Right hindlimb (tissue), 1 donor: ENCODE measurements at regions not wholly inside any gene's neighbourhood (a gene's known extent, or its start where the extent isn't known, plus 50 kb on each side); places are given as distances from the start of the nearest gene placed in this dataset.

Experiments
- DNase-seq: peaks from one replicate; pipeline ENCODE4 v3.0.0-alpha.2; 2018

DNA sequence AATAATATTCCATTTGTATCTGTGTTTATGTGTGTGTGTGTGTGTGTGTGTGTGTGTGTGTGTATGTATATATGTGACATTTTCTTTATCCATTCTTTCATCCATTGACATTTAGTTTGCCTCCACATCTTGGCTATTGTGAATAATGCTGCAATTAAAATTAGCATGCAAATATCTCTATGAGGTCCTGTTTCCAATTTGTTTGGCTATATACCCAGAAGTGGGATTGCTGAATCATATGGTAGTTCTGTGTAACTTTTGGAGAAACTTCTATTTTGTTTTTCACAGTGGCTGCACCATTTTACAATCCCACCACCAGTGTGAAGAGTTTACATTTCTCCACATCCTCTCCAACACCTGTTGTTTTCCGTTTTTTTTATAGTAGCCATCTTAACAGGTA, 53.1 kb downstream of the CH25H start:
- no peak for DNase-seq

DNA sequence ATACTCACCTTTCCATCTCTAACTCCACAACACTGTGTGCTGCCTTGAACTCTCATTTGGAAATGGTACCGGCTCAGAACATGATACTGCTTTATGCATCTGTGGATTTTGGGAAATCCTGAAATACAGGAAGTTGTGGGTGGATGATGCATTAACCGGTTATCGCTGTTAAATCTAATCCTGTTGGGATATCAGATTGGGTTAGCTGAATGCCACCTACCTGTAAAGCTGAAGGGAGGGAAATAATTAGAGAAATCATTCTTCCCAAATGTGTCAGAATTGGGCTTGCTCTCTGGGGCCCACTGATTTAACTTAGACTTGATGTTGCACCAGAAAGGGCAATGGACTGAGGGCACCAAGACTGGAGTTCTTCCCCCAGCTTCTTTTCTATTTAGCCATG, 54.0 kb downstream of the CH25H start:
- no peak for DNase-seq

DNA sequence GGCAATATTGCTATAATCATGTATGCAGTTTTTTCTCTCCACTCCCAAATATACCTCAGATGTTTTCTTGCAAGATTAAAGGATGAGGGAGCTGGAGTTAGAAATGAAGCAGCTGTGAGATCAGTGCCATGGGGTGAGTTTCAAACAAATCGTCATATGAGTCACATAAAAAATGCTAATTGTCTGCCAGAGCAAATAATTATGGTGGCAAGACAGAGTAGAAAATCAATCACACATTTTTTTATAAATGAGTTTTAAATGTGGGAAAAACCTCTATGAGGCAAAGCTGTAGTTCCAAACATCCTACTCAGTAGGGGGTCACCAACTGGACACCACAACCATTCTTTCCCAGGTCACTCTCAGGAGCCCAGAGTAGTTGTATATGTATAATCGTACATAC, 55.3 kb downstream of the CH25H start:
- no peak for DNase-seq

DNA sequence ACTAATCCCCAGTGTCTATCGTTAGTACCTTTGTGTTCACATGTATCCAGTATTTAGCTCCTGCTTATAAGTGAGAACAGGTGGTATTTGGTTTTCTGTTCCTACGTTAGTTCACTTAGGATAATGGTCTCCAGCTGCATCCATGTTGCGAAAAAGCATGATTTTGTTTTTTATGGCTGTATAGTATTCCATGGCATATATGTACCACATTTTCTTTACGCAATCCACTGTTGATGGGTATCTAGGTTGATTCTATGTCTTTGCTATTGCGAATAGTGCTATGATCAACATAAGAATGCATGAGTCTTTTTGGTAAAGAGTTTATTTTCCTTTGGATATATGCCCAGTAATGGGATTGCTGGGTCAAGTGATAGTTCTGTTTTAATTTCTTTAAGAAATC, 59.1 kb downstream of the CH25H start:
- no peak for DNase-seq

DNA sequence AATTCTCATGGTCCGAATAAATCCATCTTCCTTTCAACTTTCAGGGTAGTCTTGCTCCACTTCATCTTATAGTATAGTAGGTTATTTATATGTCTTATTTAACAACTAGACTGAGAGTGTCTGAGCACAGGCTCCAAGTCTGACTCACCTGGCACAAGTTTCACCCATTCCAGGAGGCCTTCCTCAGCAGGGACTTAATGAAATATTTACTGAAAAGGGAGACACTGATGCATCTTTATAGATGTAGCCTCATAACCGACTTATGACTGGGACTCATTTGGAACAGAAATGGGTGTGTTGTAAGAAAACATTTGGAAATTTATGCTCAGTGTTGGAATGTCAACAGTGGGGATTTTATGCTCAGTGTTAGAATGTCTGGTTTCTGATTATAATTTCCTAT, 59.9 kb downstream of the CH25H start:
- no peak for DNase-seq

DNA sequence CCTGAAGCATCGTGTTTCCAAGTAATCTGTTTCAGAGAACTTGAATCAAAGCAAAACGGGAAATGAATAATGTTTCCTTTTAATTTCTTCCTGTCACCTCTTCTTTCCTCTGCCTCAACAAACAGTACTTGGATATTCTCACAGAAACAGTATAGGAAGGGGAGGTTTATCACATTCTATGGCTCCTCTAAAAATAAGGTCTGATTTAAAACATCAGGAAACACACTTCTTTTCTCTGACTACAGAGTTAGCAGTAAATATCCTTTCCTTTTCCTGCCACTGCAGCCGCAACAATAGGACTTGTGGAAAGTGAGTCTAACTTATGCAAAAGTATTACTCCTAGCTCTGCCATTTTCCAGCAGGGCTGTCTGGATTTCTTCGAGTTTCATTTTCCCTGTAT, 62.3 kb downstream of the CH25H start:
- no peak for DNase-seq

DNA sequence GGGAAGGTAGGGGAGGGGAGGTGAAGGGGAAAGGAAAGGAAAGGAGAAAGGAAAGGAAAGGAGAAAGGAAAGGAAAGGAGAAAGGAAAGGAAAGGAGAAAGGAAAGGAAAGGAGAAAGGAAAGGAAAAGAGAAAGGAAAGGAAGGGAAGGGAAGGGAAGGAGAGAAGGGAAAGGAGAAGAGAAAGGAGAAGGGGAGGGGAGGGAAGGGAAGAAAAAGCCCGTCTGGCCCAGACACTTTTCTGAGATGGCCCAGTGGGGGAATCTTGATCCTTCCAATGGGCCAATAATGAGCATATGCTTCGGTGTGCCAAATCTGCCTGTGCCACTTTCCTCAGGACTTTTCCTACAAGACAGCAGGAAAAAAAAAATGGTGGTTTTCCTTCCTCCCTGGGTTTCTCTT, 64.5 kb downstream of the CH25H start:
- no peak for DNase-seq

DNA sequence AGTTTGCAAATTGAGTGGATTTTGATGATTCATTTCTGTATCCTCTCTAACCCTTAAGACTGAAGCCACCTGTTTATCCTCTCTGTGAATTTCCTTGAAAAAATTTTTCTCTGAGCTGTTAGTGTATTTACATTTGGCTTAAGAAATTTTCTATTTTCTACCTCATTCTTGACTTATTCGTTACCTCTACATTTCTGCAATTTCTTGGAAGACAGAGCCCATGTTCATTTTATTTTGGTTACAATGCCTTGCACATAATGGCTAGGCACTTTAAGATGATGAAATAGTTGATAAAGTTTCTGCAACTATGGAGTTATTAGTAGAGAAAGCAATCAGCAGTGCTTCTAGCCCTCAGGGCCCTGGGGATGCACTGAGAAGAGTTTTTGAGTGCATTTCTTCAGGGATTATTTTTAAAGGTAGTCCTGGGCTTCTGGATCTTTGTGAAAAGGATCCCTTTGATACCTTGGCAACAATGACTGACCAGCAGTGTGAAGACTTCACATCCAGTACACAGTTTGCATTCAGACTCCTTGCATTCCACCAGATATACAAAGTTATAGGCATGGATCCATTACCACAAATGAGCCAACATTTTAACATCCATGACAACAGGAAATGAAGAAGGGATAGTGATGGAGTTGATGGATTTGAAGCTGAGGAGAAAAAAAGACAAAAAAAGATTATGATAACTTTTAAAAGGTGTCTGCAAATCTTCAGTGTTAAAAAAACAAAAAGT, 68.2 kb downstream of the CH25H start:
- no peak for DNase-seq

DNA sequence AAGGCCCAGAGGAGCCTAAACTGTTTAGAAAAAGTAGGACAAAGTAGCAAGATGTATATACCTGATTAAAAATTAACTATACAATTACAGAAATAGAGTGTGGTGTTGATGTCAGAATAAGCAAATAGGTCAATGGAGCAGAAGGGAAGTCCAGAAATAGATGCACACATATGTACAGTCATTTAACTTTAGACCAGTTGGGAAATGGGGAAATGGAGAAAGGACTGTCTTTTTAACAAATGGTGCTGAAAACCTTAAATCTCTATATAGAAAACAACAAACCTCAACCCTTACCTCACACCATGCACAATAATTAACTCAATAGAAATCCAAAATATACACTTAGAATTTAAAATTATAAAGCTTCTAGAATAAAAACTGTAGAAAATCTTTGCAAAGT, 72.2 kb downstream of the CH25H start:
- no peak for DNase-seq

DNA sequence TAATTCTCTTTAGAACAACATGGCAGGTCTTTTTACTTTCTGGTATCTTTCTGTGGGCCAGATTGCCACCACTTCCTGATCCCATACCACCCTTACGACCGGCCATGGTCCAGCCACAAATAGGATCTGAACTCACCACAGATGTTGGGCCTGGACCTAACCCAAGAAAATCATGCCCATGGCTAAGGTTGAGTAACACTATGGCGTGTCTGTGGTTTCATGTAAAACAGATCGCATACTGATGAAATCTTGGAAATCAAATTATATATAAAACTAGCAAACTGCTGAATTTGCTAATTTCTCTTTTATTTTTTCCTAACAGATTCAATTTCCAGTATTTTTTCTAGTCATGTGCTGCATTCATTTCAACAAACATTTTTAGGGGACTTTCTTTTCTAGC, 77.2 kb downstream of the CH25H start:
- peak; percentile 31 for DNase-seq

DNA sequence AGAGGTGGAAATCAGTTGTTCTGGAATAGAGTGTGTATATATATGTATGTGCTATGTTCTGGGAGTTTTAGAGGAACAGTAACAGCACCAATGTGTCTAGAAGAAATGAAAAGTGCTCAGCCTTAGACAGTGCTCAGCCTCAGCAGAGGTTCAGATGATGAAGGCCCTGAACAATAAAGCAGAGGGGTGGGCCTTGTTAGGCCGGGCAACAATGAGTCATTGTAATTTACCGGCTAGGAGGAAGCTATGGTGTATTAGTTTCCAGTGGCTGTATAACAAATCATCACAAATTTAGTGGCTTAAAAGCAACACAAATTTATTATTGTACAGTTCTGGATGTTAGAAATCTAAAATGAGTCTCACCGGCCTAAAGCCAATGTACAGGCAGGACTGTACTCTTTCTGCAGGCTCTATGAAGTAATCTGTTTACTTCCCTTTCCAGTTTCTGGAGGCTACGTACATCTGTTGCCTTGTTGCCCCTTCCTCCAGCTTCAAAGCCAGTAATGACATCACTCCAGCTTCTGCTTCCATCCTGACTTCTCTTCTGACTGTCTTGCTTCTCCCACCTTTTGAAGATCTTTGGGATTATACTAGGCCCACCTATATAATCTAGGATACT, 84.6 kb downstream of the CH25H start:
- no peak for DNase-seq

DNA sequence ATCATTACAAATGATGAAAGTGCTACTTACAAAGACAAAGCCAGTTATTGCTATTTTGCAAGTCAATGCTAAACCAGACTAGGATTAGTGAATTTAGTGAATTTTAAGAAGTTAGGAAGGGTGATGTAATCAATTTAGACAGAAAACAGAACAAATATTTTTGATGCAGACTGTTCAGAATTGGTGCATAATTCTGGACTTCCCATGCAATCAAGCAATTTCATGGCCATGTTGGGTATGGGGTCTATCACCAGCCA, 85.4 kb downstream of the CH25H start:
- DNase-seq, result no peak

DNA sequence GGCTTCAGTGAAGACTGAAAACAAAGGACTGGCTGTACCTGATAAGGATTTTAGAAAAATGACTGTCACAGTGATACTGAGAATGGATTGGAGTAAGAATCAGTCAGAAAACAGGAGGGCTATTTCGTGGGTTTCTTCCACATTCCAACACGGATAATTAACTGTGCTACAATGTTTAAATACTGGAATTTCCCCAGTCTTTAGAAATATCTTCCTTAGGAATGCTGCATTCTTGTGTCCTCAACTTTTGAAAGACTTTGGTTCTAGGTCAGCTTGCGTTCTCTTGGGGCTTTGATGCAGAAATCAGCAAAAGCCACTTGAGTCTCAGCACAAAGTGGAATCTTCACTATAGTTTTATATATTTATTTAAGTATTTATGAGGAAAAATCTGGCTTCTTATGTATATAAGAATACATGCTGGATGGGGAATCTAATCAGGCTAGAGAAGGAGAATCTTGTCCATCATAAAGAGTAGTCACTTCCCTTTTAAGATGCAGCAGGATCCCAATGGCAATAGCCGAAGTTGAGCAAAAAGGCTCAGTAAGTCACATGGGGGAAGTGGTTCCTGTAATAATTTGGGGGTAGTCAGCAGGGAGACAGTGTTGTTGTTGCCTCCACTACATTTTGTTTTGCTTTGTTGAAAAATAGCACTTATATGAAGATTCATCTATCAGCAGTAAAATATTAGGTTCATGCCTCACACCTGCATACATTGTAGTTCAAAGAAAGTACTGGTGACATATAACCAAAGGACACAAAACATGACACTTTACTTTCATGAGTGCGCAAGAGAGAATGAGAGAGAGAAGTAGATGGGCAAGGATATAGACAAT, 86.0 kb downstream of the CH25H start:
- no peak for DNase-seq

DNA sequence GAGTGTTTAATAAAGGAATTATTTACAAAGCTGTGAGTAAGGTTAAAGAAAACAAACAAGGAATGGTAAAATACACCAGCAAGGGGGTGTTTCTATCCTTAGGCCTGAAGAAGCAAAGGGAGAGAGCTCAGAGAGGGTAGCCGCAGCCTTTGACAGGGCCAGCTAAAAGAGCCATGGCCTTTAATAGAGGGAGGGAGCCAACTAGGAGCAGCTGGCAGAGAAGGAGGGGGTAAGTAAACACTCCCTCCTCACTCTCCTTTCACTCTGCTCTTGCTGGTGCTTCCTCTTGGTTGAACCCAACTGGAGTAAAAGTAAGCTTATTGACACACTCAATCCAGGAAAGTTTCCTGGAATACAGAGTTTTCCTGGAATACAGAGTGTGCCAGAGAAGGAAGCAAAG, 87.5 kb downstream of the CH25H start:
- DNase-seq, result no peak

DNA sequence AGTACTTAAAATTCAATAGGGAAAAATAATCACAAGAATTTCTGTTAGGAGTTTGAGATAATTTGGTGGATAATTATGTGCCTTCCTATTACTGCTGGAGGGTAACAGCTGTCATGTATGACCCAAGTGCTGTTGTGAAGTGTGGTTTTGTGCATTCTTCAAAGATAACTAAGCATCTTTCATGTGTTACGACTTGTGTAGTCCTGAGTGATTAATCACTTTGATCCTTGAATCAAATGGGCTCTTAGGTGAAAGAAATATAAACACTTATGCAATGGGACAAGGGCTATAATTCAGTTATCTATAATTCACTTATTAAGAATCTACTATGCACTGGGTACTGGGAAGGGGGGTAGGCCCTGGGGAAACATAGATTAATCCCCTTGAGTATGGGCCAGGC, 89.0 kb downstream of the CH25H start:
- DNase-seq, result no peak

DNA sequence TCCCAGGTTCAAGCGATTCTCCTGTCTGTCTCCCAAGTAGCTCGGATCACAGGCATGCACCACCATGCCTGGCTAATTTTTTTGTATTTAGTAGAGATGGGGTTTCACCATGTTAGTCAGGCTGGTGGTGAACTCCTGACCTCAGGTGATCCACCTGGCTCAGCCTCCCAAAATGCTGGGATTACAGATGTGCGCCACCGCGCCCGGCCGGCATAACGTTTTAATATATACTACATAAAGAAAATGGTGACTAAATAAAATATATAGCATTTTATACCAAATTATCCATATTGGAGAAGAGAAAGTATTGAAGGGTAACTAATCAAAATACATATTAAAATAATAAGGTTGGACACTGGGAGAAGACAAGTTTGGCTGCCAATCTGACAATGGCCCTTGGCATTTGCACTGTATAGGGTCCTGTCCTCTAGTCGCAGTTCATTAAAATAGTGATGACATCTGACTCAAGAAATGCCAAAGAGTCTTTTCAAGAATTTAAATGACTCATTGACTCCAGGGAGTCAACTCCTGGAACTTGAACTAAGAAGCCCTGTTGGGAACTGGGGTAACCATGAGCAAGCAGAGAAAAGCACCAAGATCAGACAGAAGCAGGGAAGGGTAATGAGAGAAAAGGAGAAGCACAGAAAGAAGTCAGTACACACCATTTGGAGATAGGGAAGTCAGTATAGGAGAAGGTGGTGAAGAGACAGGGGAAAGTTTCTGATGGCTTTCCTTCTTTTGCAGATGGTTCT, 91.1 kb downstream of the CH25H start:
- no peak for DNase-seq

DNA sequence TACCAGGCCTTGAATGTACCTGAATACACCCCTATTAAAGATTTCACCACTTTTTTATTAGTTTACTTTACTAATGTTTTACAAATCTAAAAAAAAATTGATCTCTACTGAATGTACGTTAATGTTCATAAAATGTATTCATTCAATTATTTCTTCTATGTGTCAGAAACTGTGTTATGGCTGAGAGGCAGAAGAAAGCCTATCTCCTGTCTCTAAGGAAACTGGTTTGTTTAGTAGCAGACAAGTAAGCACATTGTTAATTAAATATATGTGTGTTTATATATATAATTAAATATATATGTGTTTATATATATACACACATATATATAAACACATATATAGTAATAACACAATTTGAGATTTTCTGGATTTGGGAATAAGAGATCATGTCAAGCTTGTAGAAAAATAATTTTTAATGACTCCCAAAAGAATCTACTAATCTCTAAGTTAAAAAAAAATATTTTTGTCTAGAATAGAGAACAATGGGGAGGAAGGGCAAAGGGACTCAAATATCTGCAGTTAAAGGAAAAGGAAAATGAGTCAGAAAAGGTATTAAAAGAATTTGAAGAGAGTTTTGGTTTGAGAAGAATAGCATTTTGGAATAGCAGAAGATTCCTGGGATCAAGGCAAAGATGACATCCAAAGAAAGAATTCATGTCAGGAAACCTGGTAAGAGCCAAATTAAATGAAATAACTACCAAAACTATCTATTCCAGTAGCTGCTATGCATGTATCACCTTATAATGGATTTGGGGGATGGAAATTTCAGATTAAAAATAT, 92.1 kb downstream of the CH25H start:
- no peak for DNase-seq

DNA sequence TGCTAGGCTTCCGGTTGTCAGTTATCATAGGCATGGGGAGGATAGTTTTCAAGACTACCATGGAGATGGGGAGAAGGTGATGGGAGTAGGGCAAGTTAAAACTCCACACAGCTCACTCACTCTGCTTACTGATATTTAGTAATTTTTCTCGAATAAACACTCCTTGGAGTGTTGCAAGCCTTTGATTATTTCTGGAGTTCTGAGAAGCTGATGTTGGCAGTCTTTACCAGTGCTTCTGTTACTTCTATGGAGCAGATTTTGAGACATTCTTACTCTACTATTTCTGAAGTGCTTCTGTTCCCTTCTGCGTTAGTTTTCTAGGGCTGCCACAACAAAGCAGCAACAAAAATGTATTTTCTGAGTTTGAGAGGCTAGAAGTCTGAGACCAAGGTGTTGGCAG, 104.4 kb downstream of the CH25H start:
- no peak for DNase-seq

DNA sequence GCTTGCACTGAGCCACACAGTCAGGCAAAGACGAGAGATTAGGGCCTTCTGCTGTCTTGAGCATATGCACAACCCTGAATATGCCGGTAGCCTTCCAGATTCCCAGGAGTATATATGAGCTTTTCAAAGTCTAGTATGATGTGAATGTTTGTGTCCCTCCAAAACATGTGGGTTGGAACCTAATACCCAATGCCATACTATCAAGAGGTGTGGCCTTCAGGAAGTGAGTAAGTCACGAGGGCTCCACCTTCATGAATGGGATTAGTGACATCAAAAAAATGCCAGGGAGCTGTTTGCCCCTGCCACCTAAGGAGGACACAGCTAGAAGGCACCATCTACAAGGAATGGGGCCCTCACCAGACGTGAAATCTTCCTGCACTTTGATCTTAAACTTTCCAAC, 105.2 kb downstream of the CH25H start:
- no peak for DNase-seq

DNA sequence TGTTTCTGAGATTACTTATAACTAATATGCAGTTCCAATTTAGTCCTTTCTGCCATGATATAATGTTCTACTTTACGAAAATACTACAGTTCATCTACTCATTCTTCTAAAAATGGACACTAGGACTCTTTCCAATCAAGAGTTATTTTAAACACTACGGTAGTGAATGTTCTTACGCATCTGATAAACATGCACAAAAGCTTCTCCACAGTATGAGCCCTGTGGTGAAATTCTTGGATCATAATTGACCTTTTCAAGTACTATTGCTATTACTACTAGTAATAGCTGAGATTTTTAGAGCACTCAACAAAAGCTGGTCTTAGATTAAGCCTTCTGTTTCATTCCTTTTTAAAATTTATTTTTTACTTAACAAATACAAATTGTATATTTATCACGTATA, 106.4 kb downstream of the CH25H start:
- DNase-seq, result no peak

DNA sequence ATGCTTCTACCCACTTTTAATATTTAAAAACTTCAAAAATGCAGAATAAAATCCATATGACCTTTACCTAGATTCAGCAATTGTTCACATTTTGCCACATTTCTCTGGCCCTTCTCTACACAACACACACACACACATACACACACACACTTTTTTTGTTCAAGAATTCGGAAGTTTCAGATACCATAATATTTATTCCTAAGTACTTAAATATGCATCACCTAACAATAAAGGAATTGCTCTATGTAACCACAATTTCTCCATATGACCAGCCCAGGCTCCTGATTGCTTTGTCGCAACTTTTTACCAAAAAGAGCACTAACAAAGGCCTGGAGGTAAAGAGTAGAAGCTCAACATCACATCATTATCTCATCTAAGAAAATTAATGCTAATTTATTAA, 106.6 kb downstream of the FAS start:
- no peak for DNase-seq

DNA sequence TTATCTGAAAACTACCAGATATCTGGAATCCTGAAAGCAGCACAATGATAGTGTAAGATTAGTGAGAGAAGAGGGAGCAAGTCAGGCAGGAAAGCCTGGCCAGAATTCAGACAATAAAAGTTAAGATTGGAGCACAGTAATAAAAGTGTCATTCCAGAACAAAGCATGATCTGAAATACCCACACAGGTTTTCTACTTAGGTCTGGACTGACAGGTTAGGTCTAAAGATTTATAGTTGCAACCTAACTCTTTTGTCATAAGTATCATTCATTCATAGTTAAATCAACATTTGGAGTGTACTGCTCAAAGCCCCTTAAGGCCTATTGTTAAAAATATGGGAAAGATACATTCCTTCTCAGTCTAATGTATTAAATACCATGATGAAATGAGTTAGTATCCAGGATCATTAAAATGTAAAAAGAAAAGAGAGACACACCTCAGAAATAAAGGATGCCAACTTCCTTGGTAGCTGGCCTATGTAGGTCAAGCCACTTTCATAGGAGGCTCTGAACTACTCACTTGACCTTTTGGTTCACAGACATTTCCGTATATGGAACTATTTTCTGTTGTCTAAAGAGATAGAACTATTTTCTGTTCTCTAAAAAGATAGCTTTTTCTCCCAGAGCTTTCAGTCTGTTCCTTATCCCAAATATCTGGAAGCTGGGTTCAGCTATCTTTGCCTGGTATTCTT, 105.2 kb downstream of the FAS start:
- DNase-seq, result no peak
